ENCODE measurements at regions not wholly inside any gene's neighbourhood (a gene's known extent, or its start where the extent isn't known, plus 50 kb on each side); places are given as distances from the start of the nearest gene placed in this dataset.

GRCh38 chr7:98534493-98534892 lies 82.6 kb upstream of the NPTX2 start:
- no peak for DNase-seq (ENCODE audit: low spot score)
- Histone ChIP-seq H4K20me1 (replicated peaks; ENCODE audit: insufficient read depth) (no peaks in the 10 kb centered on the region), H3K27me3 (ENCODE audit: insufficient read depth) (no peaks in the 10 kb centered on the region), H3K36me3 (ENCODE audit: insufficient read depth) (no peaks in the 10 kb centered on the region; the same call in 1 of the 2 replicates), H3F3A (replicated peaks; ENCODE audit: low read depth) (no peaks in the 10 kb centered on the region), H3K4me2 (no peak overlapping the region), H3K4me3 (no peak overlapping the region), H3K4me1 (ENCODE audit: insufficient read depth) (no peaks in the 10 kb centered on the region), H2AFZ (no peak overlapping the region), H3K79me2 (replicated peaks; ENCODE audit: insufficient read depth) (no peaks in the 10 kb centered on the region), H3K27ac (ENCODE audit: low read depth) (no peak overlapping the region), H3K9me2 (ENCODE audit: insufficient read depth) (no peaks in the 10 kb centered on the region)
- TF ChIP-seq JUNB (IDR thresholded peaks at IDR 0.05; ENCODE audit: unreplicated experiment) (no peak), STAT1 (IDR thresholded peaks at IDR 0.05; ENCODE audit: unreplicated experiment) (no peak), REST (IDR thresholded peaks at IDR 0.05; ENCODE audit: unreplicated experiment) (no peak), EZH2phosphoT487 (IDR thresholded peaks at IDR 0.05; ENCODE audit: unreplicated experiment) (no peak), CTCF (conservative IDR thresholded peaks at IDR 0.05; ENCODE audit: low read depth in 2 of 2) (no peak)
- H3K9me3 Mint-ChIP-seq: peaks cover 44% of the 10 kb centered on the region
- ATAC-seq: no peak
- no peak overlapping the region for H3K27ac Mint-ChIP-seq
- H3K4me1 Mint-ChIP-seq: no peaks in the 10 kb centered on the region
- H3K4me3 Mint-ChIP-seq: no peak overlapping the region
- peaks cover 7% of the 10 kb centered on the region for H3K27me3 Mint-ChIP-seq (ENCODE audit: insufficient read depth, low read depth, poor library complexity)
- peaks cover 9% of the 10 kb centered on the region; the same call in 2 of the 3 replicates for H3K36me3 Mint-ChIP-seq (ENCODE audit: low read depth)

GRCh38 chr7:98531717-98532116 lies 85.4 kb upstream of the NPTX2 start:
- Histone ChIP-seq H3K9me2 (ENCODE audit: insufficient read depth) (no peaks in the 10 kb centered on the region), H3K4me3 (no peak overlapping the region), H3K79me2 (replicated peaks; ENCODE audit: insufficient read depth) (no peaks in the 10 kb centered on the region), H3F3A (replicated peaks; ENCODE audit: low read depth) (no peaks in the 10 kb centered on the region), H4K20me1 (replicated peaks; ENCODE audit: insufficient read depth) (no peaks in the 10 kb centered on the region), H3K27me3 (ENCODE audit: insufficient read depth) (no peaks in the 10 kb centered on the region), H3K4me1 (ENCODE audit: insufficient read depth) (no peaks in the 10 kb centered on the region), H3K36me3 (ENCODE audit: insufficient read depth) (no peaks in the 10 kb centered on the region; the same call in 1 of the 2 replicates), H2AFZ (no peak overlapping the region), H3K4me2 (no peak overlapping the region), H3K27ac (ENCODE audit: low read depth) (no peak overlapping the region)
- no peak overlapping the region for H3K4me3 Mint-ChIP-seq
- ATAC-seq (no peak; the same call in 2 of the 3 replicates), DNase-seq (ENCODE audit: low spot score) (peak; percentile 40)
- peaks cover 9% of the 10 kb centered on the region; the same call in 2 of the 3 replicates for H3K36me3 Mint-ChIP-seq (ENCODE audit: low read depth)
- H3K9me3 Mint-ChIP-seq: peaks cover 48% of the 10 kb centered on the region
- no peak for TF ChIP-seq CREB1 (CRISPR knock-in tag; IDR thresholded peaks at IDR 0.05; ENCODE audit: low read depth)
- TF ChIP-seq CTCF (conservative IDR thresholded peaks at IDR 0.05; ENCODE audit: low read depth in 2 of 2): peak; percentile 47 to 58
- TF ChIP-seq JUNB (IDR thresholded peaks at IDR 0.05; ENCODE audit: unreplicated experiment): no peak
- TF ChIP-seq ETS1 (IDR thresholded peaks at IDR 0.05): no peak
- H3K27me3 Mint-ChIP-seq (ENCODE audit: insufficient read depth, low read depth, poor library complexity): peaks cover 2% of the 10 kb centered on the region
- no peak overlapping the region for H3K27ac Mint-ChIP-seq
- no peaks in the 10 kb centered on the region for H3K4me1 Mint-ChIP-seq

Measured in GM23338 (cell line).